Right lobe of liver (tissue), 6 donors: ENCODE measurements at regions not wholly inside any gene's neighbourhood (a gene's known extent, or its start where the extent isn't known, plus 50 kb on each side); places are given as distances from the start of the nearest gene placed in this dataset.

Experiments used
- ATAC-seq, 4 donors: fragments of 200-7000 bp; cut with Tn5 transposase; one replicate each; pipeline ENCODE4 v1.9.1; 2020; ENCODE audit warnings: mild to moderate bottlenecking in 4 of 4, moderate library complexity in 4 of 4
- DNase-seq, 3 donors: peaks; one replicate each; pipeline ENCODE4 v3.0.0-alpha.2; 2020
- H3K27ac ChIP-seq, 3 donors: fragments of 200-600 bp; one replicate each; pipeline ENCODE4 v1.8.0; 2022
- H3K27me3 ChIP-seq, 2 donors: fragments of 200-600 bp; one replicate each; pipeline ENCODE4 v1.8.0; 2022
- H3K36me3 ChIP-seq, 4 donors: fragments of 200-600 bp; sonication (generic) in 1 of 4; one replicate each; pipeline versions ENCODE4 v1.5.1 to v1.8.0; 2017 to 2022; ENCODE audit warnings: control low read depth in 1 of 4
- H3K4me1 ChIP-seq, 4 donors: fragments of 200-600 bp; sonication (generic) in 1 of 4; one replicate each; pipeline versions ENCODE4 v1.5.1 to v1.8.0; 2017 to 2022; ENCODE audit warnings: control low read depth in 1 of 4
- H3K4me3 ChIP-seq, 3 donors: fragments of 200-600 bp; one replicate each; pipeline ENCODE4 v1.8.0; 2022
- H3K9me3 ChIP-seq, 4 donors: fragments of 200-600 bp; sonication (generic) in 1 of 4; one replicate each; pipeline versions ENCODE4 v1.5.1 to v1.8.0; 2017 to 2022; ENCODE audit warnings: control low read depth in 1 of 4
- POLR2A ChIP-seq: fragments of 450-650 bp; IDR thresholded peaks from one replicate; pipeline ENCODE4 v1.6.1; 2017; ENCODE audit warnings: antibody characterized with exemption, mild to moderate bottlenecking
- WGBS: methylation state at CpG from one replicate; pipeline ENCODE4 v1.1.6; 2018; ENCODE audit warnings: low coverage, low lambda C conversion rate; ENCODE audit not compliant: insufficient coverage; ENCODE audit errors: missing lambda C conversion rate; 5-methylcytosine and 5-hydroxymethylcytosine counted together
- intact Hi-C, 2 donors: fragments of 100-400 bp; cut with DNase I; formaldehyde crosslinking; loops; one replicate each; pipeline versions ENCODE4 v1.11.2 to v1.14.1; 2022
- TF ChIP-seq, protein P1 (sequence below), 4 donors: fragments of 200-600 bp in 3 of 4; fragments of 450-650 bp in 1 of 4; IDR thresholded peaks; one replicate each; pipeline versions ENCODE4 v1.5.1 to v1.8.0; 2016 to 2022; ENCODE audit warnings: antibody characterized with exemption in 4 of 4, mild to moderate bottlenecking in 2 of 4
- donor health status: DM: no; HTN: yes; CAD: no.
- donor health status: DM: no; HTN: no; CAD: no.
- donor health status: DM: no; HTN: no; CAD: no.
- donor health status: DM: no; HTN: yes; CAD: no.
- donor health status: DM: no; HTN: yes; CAD: no.

DNA sequence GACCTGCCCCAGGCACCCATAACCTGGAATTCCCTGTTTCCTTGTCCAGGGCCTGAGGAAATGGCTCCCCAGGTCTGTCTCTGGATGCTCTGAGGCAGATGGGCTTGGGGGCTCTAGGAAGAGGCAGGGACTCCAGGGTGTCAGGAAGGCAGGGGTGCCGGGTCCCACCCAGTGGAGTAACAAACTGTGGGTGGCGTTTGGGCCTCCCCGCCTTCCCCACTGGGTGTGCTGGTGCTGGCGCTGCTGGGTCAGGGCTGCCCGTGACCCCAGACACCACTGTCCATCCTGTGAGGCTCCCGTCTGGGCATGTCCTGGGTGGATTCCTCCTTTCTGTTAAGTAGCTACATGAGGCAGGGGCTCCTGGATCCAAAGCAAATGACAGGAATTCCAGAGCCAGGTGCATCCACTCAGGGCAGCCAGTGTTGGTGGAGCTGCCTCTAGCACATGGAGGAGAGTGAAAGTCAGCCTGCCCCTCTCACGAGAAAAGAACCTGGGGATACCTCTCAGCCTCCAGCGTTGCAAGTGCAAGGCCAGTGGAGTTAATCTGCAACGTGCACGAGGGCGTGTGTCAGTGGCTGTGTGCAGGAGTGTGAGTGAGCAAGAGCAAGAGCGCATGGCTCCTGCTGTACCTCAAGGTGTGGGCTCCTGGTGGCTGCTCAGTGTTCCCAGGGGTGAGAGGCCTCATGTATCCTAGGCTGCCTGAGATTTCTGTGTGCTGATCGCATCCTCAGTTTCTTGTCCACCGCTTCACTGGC is 403.1 kb downstream of the TMEM121 start:
- Histone ChIP-seq H3K36me3 (no peaks in the 10 kb centered on the region), H3K27ac (no peak overlapping the region), H3K4me3 (no peak overlapping the region), H3K4me1 (no peaks in the 10 kb centered on the region), H3K9me3 (no peaks in the 10 kb centered on the region), H3K27me3 (no peaks in the 10 kb centered on the region)
- TF ChIP-seq, protein P1, sequence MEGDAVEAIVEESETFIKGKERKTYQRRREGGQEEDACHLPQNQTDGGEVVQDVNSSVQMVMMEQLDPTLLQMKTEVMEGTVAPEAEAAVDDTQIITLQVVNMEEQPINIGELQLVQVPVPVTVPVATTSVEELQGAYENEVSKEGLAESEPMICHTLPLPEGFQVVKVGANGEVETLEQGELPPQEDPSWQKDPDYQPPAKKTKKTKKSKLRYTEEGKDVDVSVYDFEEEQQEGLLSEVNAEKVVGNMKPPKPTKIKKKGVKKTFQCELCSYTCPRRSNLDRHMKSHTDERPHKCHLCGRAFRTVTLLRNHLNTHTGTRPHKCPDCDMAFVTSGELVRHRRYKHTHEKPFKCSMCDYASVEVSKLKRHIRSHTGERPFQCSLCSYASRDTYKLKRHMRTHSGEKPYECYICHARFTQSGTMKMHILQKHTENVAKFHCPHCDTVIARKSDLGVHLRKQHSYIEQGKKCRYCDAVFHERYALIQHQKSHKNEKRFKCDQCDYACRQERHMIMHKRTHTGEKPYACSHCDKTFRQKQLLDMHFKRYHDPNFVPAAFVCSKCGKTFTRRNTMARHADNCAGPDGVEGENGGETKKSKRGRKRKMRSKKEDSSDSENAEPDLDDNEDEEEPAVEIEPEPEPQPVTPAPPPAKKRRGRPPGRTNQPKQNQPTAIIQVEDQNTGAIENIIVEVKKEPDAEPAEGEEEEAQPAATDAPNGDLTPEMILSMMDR (IDR thresholded peaks at IDR 0.05), result no peak
- no peak for TF ChIP-seq POLR2A
- peak in 2 of 3 donors; percentile 34 to 39 for DNase-seq
- intact Hi-C loops, result no loop called here
- ATAC-seq, result no peak
- 72% methylated on average over 6 of the region's 14 CpGs for WGBS

DNA sequence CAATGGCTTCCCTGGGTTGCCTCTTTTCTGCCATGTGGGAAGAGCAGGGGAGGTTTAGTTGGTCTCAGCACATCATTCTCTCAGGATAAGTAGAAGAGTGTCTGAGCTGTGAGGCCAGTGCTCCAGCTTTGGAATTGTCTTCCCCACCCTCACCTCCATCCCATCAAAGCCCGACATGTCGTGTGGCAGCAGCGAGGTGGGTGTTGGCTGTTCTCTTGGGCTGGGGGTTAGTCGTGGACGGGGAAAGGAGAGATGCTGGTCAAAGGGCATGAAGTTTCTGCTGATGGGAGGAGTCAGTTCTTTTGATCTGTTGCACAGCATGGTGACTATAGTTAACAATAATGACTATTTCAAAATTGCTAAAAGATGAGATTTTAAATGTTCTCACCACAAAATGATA is 404.2 kb downstream of the TMEM121 start:
- Histone ChIP-seq H3K27me3 (no peaks in the 10 kb centered on the region), H3K9me3 (no peaks in the 10 kb centered on the region), H3K4me3 (no peak overlapping the region), H3K27ac (no peak overlapping the region), H3K4me1 (no peaks in the 10 kb centered on the region), H3K36me3 (no peaks in the 10 kb centered on the region)
- intact Hi-C loops, result no loop called here
- WGBS, result 52% methylated on average over 5 of the region's 5 CpGs
- TF ChIP-seq, protein P1 (IDR thresholded peaks at IDR 0.05), result no peak
- TF ChIP-seq POLR2A, result no peak
- DNase-seq (peak in 2 of 3 donors; percentile 25), ATAC-seq (no peak)

DNA sequence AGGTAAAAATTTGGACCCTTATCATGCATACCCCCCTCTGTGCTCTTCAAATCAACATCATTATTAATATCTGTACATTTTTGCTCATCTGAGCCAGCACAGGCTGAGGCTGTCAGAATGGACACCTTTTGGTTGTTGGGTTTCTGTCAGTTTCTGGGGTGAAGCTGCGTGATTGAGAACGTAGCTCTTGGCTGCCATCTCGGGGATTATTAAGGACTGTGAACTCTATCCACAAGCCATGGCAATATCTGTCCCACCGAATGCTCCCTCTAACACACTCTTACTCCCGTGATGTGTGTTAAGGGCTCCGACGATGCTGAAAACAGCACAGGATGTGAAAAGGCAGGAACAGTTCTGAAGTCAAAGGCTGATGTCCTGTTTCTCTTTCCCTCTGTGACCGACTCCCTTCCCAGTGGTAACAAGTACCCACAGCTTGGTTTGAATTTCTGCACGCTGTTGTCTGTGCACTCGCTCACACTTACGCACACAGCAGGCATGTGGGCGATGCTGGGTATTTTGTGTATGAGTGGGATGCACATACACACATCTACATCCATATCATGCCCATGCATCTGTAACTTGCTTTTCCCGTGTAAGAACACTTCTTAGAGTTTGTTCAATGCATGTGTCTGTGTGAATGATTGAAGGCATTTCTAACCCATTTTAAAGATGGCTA is 405.6 kb downstream of the TMEM121 start:
- intact Hi-C loops, result no loop called here
- no peaks in the 10 kb centered on the region for H3K27me3 ChIP-seq
- H3K36me3 ChIP-seq, result no peaks in the 10 kb centered on the region
- no peaks in the 10 kb centered on the region for H3K9me3 ChIP-seq
- no peaks in the 10 kb centered on the region for H3K4me1 ChIP-seq
- DNase-seq (peak in 2 of 3 donors; percentile 8 to 12), ATAC-seq (no peak)
- TF ChIP-seq, protein P1 (IDR thresholded peaks at IDR 0.05), result no peak
- TF ChIP-seq POLR2A, result no peak
- H3K4me3 ChIP-seq, result no peak overlapping the region
- WGBS, result 49% methylated on average over 13 of the region's 13 CpGs
- no peak overlapping the region for H3K27ac ChIP-seq

DNA sequence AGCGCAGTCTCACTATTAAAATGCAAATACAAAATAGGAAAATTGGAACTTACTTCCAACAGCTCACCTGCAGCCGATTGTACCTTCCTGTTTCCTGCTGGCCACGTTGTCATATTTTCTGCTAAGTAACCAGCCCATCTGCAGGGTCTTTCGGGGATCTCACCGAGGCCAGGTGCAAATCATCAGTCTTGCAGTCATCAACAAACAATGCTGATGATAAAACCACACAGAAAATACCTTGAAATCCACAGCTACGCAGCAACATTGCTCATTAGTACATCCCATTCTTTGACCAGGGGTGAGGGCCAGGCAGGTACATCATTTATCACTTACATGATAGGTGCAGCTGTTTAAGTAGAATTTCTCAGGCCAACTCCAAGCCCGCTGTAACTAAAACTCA is 406.9 kb downstream of the TMEM121 start:
- Histone ChIP-seq H3K4me3 (no peak overlapping the region), H3K4me1 (no peaks in the 10 kb centered on the region), H3K27ac (no peak overlapping the region), H3K27me3 (no peaks in the 10 kb centered on the region), H3K36me3 (no peaks in the 10 kb centered on the region), H3K9me3 (no peaks in the 10 kb centered on the region)
- ATAC-seq, result no peak
- 50% methylated on average over 7 of the region's 7 CpGs for WGBS
- DNase-seq, result no peak
- TF ChIP-seq, protein P1 (IDR thresholded peaks at IDR 0.05), result no peak
- no peak for TF ChIP-seq POLR2A
- intact Hi-C loops, result no loop called here
